ENCODE measurements at regions not wholly inside any gene's neighbourhood (a gene's known extent, or its start where the extent isn't known, plus 50 kb on each side); places are given as distances from the start of the nearest gene placed in this dataset.

DNA sequence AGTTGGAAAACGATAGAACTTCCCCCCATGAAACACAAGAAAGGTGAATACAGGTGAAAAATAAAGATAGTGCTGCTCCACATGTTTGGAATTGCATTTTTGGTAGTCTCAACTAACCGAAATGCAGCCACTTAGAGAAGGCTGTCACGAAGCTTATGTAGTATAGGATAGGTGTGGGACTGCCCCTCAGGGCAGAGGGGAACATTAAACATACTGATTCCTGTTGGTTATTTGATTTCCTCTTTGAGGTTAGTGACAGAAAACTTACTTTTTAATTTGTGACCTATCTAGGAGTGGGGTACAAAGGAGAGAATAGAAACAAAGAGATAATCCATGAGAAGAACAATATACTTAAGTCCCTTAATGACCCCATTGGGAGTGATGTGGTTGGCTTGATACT lies 85.8 kb upstream of the SATB1 start:
- H3K4me3 ChIP-seq (ENCODE audit: low read depth, low read length, poor library complexity, severe bottlenecking) = no peak overlapping the region
- no peaks in the 10 kb centered on the region for H3K4me1 ChIP-seq (ENCODE audit: insufficient read depth, low read length, poor library complexity, severe bottlenecking)
- no peak overlapping the region for H3K27ac ChIP-seq (ENCODE audit: low read depth, low read length, poor library complexity, severe bottlenecking)
- no TSS peak for BruUV-seq (replicated peaks)
- ChIA-PET POLR2A (ENCODE audit: low non-redundant PET) (no interaction called here), CTCF (no interaction called here)
- intact Hi-C loops (cut with micrococcal nuclease; ENCODE audit: unreplicated experiment) = no loop called here
- no peak for TF ChIP-seq EZH2 (IDR thresholded peaks at IDR 0.05; ENCODE audit: borderline replicate concordance, low read depth, low read length, poor library complexity, severe bottlenecking)
- TF ChIP-seq, protein P1, sequence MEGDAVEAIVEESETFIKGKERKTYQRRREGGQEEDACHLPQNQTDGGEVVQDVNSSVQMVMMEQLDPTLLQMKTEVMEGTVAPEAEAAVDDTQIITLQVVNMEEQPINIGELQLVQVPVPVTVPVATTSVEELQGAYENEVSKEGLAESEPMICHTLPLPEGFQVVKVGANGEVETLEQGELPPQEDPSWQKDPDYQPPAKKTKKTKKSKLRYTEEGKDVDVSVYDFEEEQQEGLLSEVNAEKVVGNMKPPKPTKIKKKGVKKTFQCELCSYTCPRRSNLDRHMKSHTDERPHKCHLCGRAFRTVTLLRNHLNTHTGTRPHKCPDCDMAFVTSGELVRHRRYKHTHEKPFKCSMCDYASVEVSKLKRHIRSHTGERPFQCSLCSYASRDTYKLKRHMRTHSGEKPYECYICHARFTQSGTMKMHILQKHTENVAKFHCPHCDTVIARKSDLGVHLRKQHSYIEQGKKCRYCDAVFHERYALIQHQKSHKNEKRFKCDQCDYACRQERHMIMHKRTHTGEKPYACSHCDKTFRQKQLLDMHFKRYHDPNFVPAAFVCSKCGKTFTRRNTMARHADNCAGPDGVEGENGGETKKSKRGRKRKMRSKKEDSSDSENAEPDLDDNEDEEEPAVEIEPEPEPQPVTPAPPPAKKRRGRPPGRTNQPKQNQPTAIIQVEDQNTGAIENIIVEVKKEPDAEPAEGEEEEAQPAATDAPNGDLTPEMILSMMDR (conservative IDR thresholded peaks at IDR 0.05; ENCODE audit: low read depth, low read length) = no peak
- no peaks in the 10 kb centered on the region for H3K27me3 ChIP-seq (replicated peaks; ENCODE audit: insufficient read depth, low read depth, low read length, poor library complexity)
- no peak for DNase-seq (ENCODE audit: low spot score)
- no peaks in the 10 kb centered on the region for H3K9me3 ChIP-seq (ENCODE audit: low read depth, low read length, poor library complexity, severe bottlenecking)
- H3K36me3 ChIP-seq (ENCODE audit: insufficient read depth, low read length, poor library complexity, severe bottlenecking) = no peaks in the 10 kb centered on the region

DNA sequence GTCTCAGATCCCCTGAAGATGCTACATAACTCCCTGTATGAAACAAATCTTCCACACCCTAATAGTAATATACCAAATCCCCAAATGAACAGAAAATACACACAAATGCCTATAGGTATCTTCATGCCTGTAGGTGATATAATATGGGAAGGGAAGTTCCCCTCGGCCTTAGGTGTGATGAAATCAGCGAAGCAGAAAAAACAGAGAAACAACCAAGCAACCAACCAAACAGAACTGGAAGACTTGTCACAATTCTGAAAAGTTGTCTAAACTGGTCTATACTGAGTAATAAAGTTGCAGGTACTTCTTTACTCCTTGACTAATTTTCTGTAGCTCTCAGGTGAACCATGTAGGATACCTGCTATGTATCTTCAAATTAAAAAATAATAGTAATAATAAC lies 82.2 kb upstream of the SATB1 start:
- H3K27me3 ChIP-seq (replicated peaks; ENCODE audit: insufficient read depth, low read depth, low read length, poor library complexity) = no peaks in the 10 kb centered on the region
- H3K4me3 ChIP-seq (ENCODE audit: low read depth, low read length, poor library complexity, severe bottlenecking) = no peak overlapping the region
- no peaks in the 10 kb centered on the region for H3K9me3 ChIP-seq (ENCODE audit: low read depth, low read length, poor library complexity, severe bottlenecking)
- DNase-seq (ENCODE audit: low spot score) = no peak
- no peaks in the 10 kb centered on the region for H3K36me3 ChIP-seq (ENCODE audit: insufficient read depth, low read length, poor library complexity, severe bottlenecking)
- CTCF ChIA-PET = no interaction called here
- intact Hi-C loops (cut with micrococcal nuclease; ENCODE audit: unreplicated experiment) = no loop called here
- no peaks in the 10 kb centered on the region for H3K4me1 ChIP-seq (ENCODE audit: insufficient read depth, low read length, poor library complexity, severe bottlenecking)
- H3K27ac ChIP-seq (ENCODE audit: low read depth, low read length, poor library complexity, severe bottlenecking) = no peak overlapping the region
- POLR2A ChIA-PET (ENCODE audit: low non-redundant PET) = no interaction called here
- no peak for TF ChIP-seq EZH2 (IDR thresholded peaks at IDR 0.05; ENCODE audit: borderline replicate concordance, low read depth, low read length, poor library complexity, severe bottlenecking)
- TF ChIP-seq, protein P1 (conservative IDR thresholded peaks at IDR 0.05; ENCODE audit: low read depth, low read length) = no peak
- no TSS peak for BruUV-seq (replicated peaks)

DNA sequence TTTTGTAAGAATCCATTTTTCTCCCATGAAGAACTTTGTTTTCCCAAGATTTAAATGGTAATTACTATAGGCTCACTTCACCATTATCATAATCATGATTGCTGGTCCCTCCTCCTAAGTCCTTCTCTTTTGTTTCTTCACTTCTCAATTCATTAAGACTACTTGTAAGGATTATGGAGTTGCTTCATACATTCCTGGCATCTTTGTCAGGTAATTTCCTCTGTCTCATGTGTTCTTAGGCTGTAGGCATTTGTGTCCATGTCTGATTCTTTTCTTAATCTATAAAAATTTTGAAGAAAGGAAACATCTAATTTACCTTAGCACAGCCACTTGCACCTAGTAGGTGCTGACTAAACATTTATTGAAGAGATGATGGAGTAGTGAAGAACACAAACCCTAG lies 79.9 kb upstream of the SATB1 start:
- BruUV-seq (replicated peaks) = no TSS peak
- TF ChIP-seq, protein P1 (conservative IDR thresholded peaks at IDR 0.05; ENCODE audit: low read depth, low read length) = no peak
- no peak overlapping the region for H3K27ac ChIP-seq (ENCODE audit: low read depth, low read length, poor library complexity, severe bottlenecking)
- DNase-seq (ENCODE audit: low spot score) = no peak
- intact Hi-C loops (cut with micrococcal nuclease; ENCODE audit: unreplicated experiment) = no loop called here
- H3K27me3 ChIP-seq (replicated peaks; ENCODE audit: insufficient read depth, low read depth, low read length, poor library complexity) = no peaks in the 10 kb centered on the region
- H3K9me3 ChIP-seq (ENCODE audit: low read depth, low read length, poor library complexity, severe bottlenecking) = no peaks in the 10 kb centered on the region
- CTCF ChIA-PET = no interaction called here
- no peaks in the 10 kb centered on the region for H3K4me1 ChIP-seq (ENCODE audit: insufficient read depth, low read length, poor library complexity, severe bottlenecking)
- POLR2A ChIA-PET (ENCODE audit: low non-redundant PET) = no interaction called here
- no peaks in the 10 kb centered on the region for H3K36me3 ChIP-seq (ENCODE audit: insufficient read depth, low read length, poor library complexity, severe bottlenecking)
- H3K4me3 ChIP-seq (ENCODE audit: low read depth, low read length, poor library complexity, severe bottlenecking) = no peak overlapping the region
